Gastroesophageal sphincter (tissue), 3 donors: ENCODE measurements at regions not wholly inside any gene's neighbourhood (a gene's known extent, or its start where the extent isn't known, plus 50 kb on each side); places are given as distances from the start of the nearest gene placed in this dataset.

ENCODE experiments used
- POLR2A ChIP-seq, 2 donors: fragments of 450-650 bp; IDR thresholded peaks; one replicate each; pipeline ENCODE4 v1.6.1; 2017; ENCODE audit warnings: antibody characterized with exemption in 2 of 2, mild to moderate bottlenecking in 2 of 2, moderate library complexity in 1 of 2
- POLR2AphosphoS5 ChIP-seq: sonication (generic); formaldehyde crosslinking; IDR thresholded peaks from one replicate; pipeline ENCODE4 v1.6.1; 2017; ENCODE audit warnings: antibody characterized with exemption
- TF ChIP-seq, protein P1 (sequence below), 4 experiments: fragments of 200-600 bp in 2 of 4; fragments of 450-650 bp in 2 of 4; sonication (generic) in 1 of 4; IDR thresholded peaks; one replicate each; pipeline ENCODE4 v1.5.1; 2017 to 2019; ENCODE audit warnings: antibody characterized with exemption in 4 of 4, mild to moderate bottlenecking in 2 of 4, moderate library complexity in 2 of 4

DNA sequence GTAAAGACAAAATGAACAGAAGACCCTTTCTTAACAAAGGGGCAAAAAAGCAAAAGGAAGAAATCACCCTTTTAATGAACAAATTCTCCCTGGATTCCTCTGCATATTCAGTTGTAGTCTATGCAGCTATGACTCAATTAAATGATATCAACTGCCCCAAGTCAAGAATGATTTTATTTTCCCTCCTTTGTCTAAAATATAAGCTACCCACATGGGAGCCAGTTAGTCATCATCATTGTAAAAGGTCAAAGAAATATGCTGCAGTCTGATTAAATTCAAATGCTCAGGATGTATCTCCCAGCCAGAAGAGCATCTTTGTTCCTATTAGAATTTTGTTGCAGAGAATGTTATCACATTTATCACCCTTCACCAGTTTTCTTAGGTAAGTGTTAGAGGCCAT is 84.0 kb downstream of the SST start:
- TF ChIP-seq, protein P1, sequence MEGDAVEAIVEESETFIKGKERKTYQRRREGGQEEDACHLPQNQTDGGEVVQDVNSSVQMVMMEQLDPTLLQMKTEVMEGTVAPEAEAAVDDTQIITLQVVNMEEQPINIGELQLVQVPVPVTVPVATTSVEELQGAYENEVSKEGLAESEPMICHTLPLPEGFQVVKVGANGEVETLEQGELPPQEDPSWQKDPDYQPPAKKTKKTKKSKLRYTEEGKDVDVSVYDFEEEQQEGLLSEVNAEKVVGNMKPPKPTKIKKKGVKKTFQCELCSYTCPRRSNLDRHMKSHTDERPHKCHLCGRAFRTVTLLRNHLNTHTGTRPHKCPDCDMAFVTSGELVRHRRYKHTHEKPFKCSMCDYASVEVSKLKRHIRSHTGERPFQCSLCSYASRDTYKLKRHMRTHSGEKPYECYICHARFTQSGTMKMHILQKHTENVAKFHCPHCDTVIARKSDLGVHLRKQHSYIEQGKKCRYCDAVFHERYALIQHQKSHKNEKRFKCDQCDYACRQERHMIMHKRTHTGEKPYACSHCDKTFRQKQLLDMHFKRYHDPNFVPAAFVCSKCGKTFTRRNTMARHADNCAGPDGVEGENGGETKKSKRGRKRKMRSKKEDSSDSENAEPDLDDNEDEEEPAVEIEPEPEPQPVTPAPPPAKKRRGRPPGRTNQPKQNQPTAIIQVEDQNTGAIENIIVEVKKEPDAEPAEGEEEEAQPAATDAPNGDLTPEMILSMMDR (IDR thresholded peaks at IDR 0.05), result no peak
- TF ChIP-seq POLR2A (IDR thresholded peaks at IDR 0.05) (no peak), POLR2AphosphoS5 (no peak)
